A549 (cell line): ENCODE measurements at regions not wholly inside any gene's neighbourhood (a gene's known extent, or its start where the extent isn't known, plus 50 kb on each side); places are given as distances from the start of the nearest gene placed in this dataset.

Source experiments
- ATAC-seq, 2 experiments: fragments of 200-7000 bp in 1 of 2; fragments of >200 bp in 1 of 2; cut with Nextera tagmentation in 1 of 2; cut with Tn5 transposase in 1 of 2; 3 replicates each; pipeline versions ENCODE4 v1.8.0 to v1.9.1; 2018 to 2020; ENCODE audit warnings: mild to moderate bottlenecking in 1 of 2, moderate library complexity in 1 of 2
- CTCF ChIA-PET: fragments of 300-600 bp; sonication (Branson Sonifier 250); formaldehyde crosslinking; extraction: SDS; loops from one replicate; lab custom pipeline; 2021; ENCODE audit warnings: antibody characterized with exemption, inconsistent platforms; lab: Yijun Ruan, JAX
- POLR2A ChIA-PET: fragments of 350-600 bp; formaldehyde crosslinking; extraction: SDS; loops from one replicate; lab custom pipeline; 2021; ENCODE audit warnings: antibody characterized with exemption, inconsistent platforms; lab: Yijun Ruan, JAX
- DNase-seq, 2 experiments: peaks; one replicate each; pipeline versions ENCODE4 v3.0.0 to v3.0.0-alpha.2; 2011 to 2016; ENCODE audit warnings: low read depth in 1 of 2, low spot score in 1 of 2
- FAIRE-seq: peaks from 2 replicates; lab custom pipeline; 2011; peaks lifted over from hg19 to GRCh38; lab: Jason Lieb, UNC
- H3K27ac ChIP-seq, 2 experiments: fragments of >200 bp; sonication (Bioruptor Twin); formaldehyde crosslinking; 3 replicates each; pipeline ENCODE4 v1.5.1; 2016 to 2017
- H3K4me1 ChIP-seq: fragments of >200 bp; sonication (Bioruptor Twin); formaldehyde crosslinking; 3 replicates; pipeline ENCODE4 v1.6.1; 2016
- H3K4me2 ChIP-seq: fragments of >200 bp; sonication (Bioruptor Twin); formaldehyde crosslinking; 3 replicates; pipeline ENCODE4 v1.6.1; 2016
- H3K4me3 ChIP-seq: fragments of >200 bp; sonication (Bioruptor Twin); formaldehyde crosslinking; 3 replicates; pipeline ENCODE4 v1.5.1; 2016
- H3K9me3 ChIP-seq: fragments of >200 bp; sonication (Bioruptor Twin); formaldehyde crosslinking; 3 replicates; pipeline ENCODE4 v1.6.1; 2016
- CEBPB ChIP-seq, 2 experiments: fragments of >200 bp in 1 of 2; sonication (Bioruptor Twin) in 1 of 2; formaldehyde crosslinking in 1 of 2; IDR thresholded peaks; 2 replicates each; pipeline ENCODE4 v1.6.1; 2012 to 2016
- E2F6 ChIP-seq: IDR thresholded peaks from 2 replicates; pipeline ENCODE4 v1.6.1; 2012; ENCODE audit warnings: low read depth, borderline replicate concordance
- EHF ChIP-seq: fragments of 250-450 bp; sonication (Bioruptor Pico); IDR thresholded peaks from 2 replicates; pipeline ENCODE4 v1.5.0; 2020; ENCODE audit warnings: mild to moderate bottlenecking
- ELK1 ChIP-seq: fragments of 150-350 bp; IDR thresholded peaks from 2 replicates; pipeline ENCODE4 v1.6.1; 2014; ENCODE audit warnings: low read depth, mild to moderate bottlenecking, low read length
- EP300 ChIP-seq, 2 experiments: fragments of >200 bp; sonication (Bioruptor Twin); formaldehyde crosslinking; IDR thresholded peaks; 2 replicates in 1 of 2; 3 replicates in 1 of 2; pipeline ENCODE4 v1.6.1; 2016 to 2017
- ESRRA ChIP-seq: fragments of 150-350 bp; IDR thresholded peaks from 2 replicates; pipeline ENCODE4 v1.6.1; 2014; ENCODE audit warnings: mild to moderate bottlenecking, low read length, borderline replicate concordance
- FOSB ChIP-seq: fragments of 250-450 bp; sonication (Bioruptor Pico); IDR thresholded peaks from 2 replicates; pipeline ENCODE4 v1.5.0; 2020; ENCODE audit warnings: mild to moderate bottlenecking, moderate library complexity
- FOSL2 ChIP-seq, 2 experiments: fragments of 450-650 bp in 1 of 2; fragments of >200 bp in 1 of 2; sonication (Bioruptor Twin) in 1 of 2; formaldehyde crosslinking; IDR thresholded peaks; 2 replicates each; pipeline versions ENCODE4 v1.5.0 to v1.6.1; 2016 to 2020; ENCODE audit warnings: mild to moderate bottlenecking in 1 of 2, moderate library complexity in 1 of 2
- FOXS1 ChIP-seq: fragments of 250-450 bp; sonication (Bioruptor Pico); IDR thresholded peaks from 2 replicates; pipeline ENCODE4 v1.5.0; 2020; ENCODE audit warnings: mild to moderate bottlenecking, moderate library complexity
- HDAC2 ChIP-seq: fragments of 200-600 bp; sonication (generic); IDR thresholded peaks from 2 replicates; pipeline ENCODE4 v1.6.1; 2016
- HMGXB4 ChIP-seq: fragments of 250-450 bp; sonication (Bioruptor Pico); IDR thresholded peaks from 2 replicates; pipeline ENCODE4 v1.5.0; 2021; ENCODE audit warnings: mild to moderate bottlenecking, moderate library complexity, borderline replicate concordance
- HOXB13 ChIP-seq: fragments of 250-450 bp; sonication (Bioruptor Pico); IDR thresholded peaks from 2 replicates; pipeline ENCODE4 v1.5.0; 2020; ENCODE audit warnings: low read depth, mild to moderate bottlenecking, moderate library complexity
- HOXB5 ChIP-seq: fragments of 250-450 bp; sonication (Bioruptor Pico); IDR thresholded peaks from 2 replicates; pipeline ENCODE4 v1.5.0; 2020; ENCODE audit warnings: mild to moderate bottlenecking, moderate library complexity
- JUNB ChIP-seq: fragments of >200 bp; sonication (Bioruptor Twin); formaldehyde crosslinking; IDR thresholded peaks from 2 replicates; pipeline ENCODE4 v1.6.1; 2016
- MAX ChIP-seq: IDR thresholded peaks from 2 replicates; pipeline ENCODE4 v1.6.1; 2012
- MYC ChIP-seq: IDR thresholded peaks from 2 replicates; pipeline ENCODE4 v1.6.1; 2012; ENCODE audit warnings: mild to moderate bottlenecking, inconsistent platforms, low read length, improper control_type of control experiment, borderline replicate concordance
- NFE2L2 ChIP-seq: fragments of 150-350 bp; conservative IDR thresholded peaks from 2 replicates; pipeline ENCODE4 v1.6.1; 2014; ENCODE audit warnings: low read length
- PHF8 ChIP-seq: fragments of 200-600 bp; sonication (generic); IDR thresholded peaks from 2 replicates; pipeline ENCODE4 v1.6.1; 2016; ENCODE audit warnings: low read depth, mild to moderate bottlenecking, antibody characterized with exemption, moderate library complexity, borderline replicate concordance
- POLR2A ChIP-seq: IDR thresholded peaks from 2 replicates; pipeline ENCODE4 v1.6.1; 2012; ENCODE audit warnings: mild to moderate bottlenecking, low read length
- RARB ChIP-seq: fragments of 250-450 bp; sonication (Bioruptor Pico); IDR thresholded peaks from 2 replicates; pipeline ENCODE4 v1.8.0; 2021; ENCODE audit warnings: mild to moderate bottlenecking, moderate library complexity
- RCOR1 ChIP-seq: fragments of 150-350 bp; IDR thresholded peaks from 2 replicates; pipeline ENCODE4 v1.6.1; 2014; ENCODE audit warnings: antibody characterized with exemption, low read length, low read depth
- TFCP2L1 ChIP-seq: fragments of 250-450 bp; sonication (Bioruptor Pico); IDR thresholded peaks from 2 replicates; pipeline ENCODE4 v1.5.0; 2021; ENCODE audit warnings: mild to moderate bottlenecking
- ZFP36 ChIP-seq: fragments of 450-650 bp; IDR thresholded peaks from 2 replicates; pipeline ENCODE4 v1.6.1; 2014; ENCODE audit warnings: borderline replicate concordance; ENCODE audit not compliant: partially characterized antibody
- ZSCAN20 ChIP-seq: fragments of 250-450 bp; sonication (Bioruptor Pico); IDR thresholded peaks from 2 replicates; pipeline ENCODE4 v1.8.0; 2022; ENCODE audit warnings: mild to moderate bottlenecking, moderate library complexity
- WGBS: methylation state at CpG from one replicate; pipeline ENCODE4 v1.1.6; 2017; ENCODE audit errors: missing lambda C conversion rate; 5-methylcytosine and 5-hydroxymethylcytosine counted together

DNA sequence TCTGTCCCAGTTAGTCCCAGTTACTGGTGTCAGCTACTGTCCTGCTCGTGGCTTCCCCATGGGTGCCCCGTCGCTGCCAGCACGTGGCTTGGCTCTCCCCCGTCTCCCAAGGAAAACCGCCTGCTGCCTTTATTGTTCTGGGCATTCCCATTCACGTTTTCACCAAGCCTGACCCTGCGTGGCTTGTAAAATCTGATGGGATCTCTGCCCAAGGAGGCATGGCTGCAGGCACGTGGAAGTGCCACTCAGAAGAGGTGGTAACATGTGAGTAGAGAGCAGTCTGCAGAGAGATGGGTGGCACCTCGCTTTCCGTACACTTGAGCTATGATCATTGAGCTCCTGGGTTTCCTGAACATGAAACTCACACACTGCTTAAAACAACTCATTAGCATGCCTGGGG is 429.2 kb upstream of the KLF4 start:
- H3K4me2 ChIP-seq = no peak overlapping the region
- no peak for TF ChIP-seq MYC
- TF ChIP-seq FOSB = no peak
- no peak for TF ChIP-seq HOXB13 (CRISPR knock-in tag)
- TF ChIP-seq PHF8 = no peak
- TF ChIP-seq JUNB = no peak
- no peak for TF ChIP-seq HOXB5 (CRISPR knock-in tag)
- TF ChIP-seq RARB = no peak
- no peak for TF ChIP-seq NFE2L2
- no peak for TF ChIP-seq ESRRA
- no peak for TF ChIP-seq E2F6
- no peak for TF ChIP-seq EHF
- no peak for TF ChIP-seq HDAC2
- TF ChIP-seq, all 56 proteins: peak for 0
- 0 out of 3 replicates have a peak, but pooled peaks cover 2% of the 10 kb centered on the region for H3K9me3 ChIP-seq
- DNase-seq = no peak
- POLR2A ChIA-PET = no interaction called here
- no peak overlapping the region for H3K4me3 ChIP-seq
- FAIRE-seq = no peak
- ATAC-seq = no peak
- no peak overlapping the region for H3K27ac ChIP-seq
- 72% methylated on average over 10 of the region's 11 CpGs for WGBS
- no peaks in the 10 kb centered on the region for H3K4me1 ChIP-seq
- CTCF ChIA-PET = interaction anchor here (0.9 to 1.3 kb wide), 2 partner anchors 13 to 43 kb away, joined by 3 to 4 read pairs; no protein-coding TSS in a partner anchor

GRCh38 chr9:107914151-107914550 is 424.6 kb upstream of the KLF4 start:
- H3K4me1 ChIP-seq = no peaks in the 10 kb centered on the region
- no peak overlapping the region for H3K27ac ChIP-seq
- H3K4me2 ChIP-seq = no peak overlapping the region
- ChIA-PET POLR2A (no interaction called here), CTCF (no interaction called here)
- DNase-seq (no peak), ATAC-seq (no peak), FAIRE-seq (no peak)
- no peak overlapping the region for H3K4me3 ChIP-seq
- 11% methylated on average over 1 of the region's 1 CpG for WGBS
- H3K9me3 ChIP-seq = 0 out of 3 replicates have a peak, but pooled peaks cover 3% of the 10 kb centered on the region
- no peak for TF ChIP-seq PHF8
- TF ChIP-seq HMGXB4 (CRISPR knock-in tag) = no peak
- no peak for TF ChIP-seq ZSCAN20 (CRISPR knock-in tag)
- TF ChIP-seq POLR2A = no peak
- TF ChIP-seq ELK1 = no peak
- no peak for TF ChIP-seq FOSL2 (IDR thresholded peaks at IDR 0.05)
- no peak for TF ChIP-seq FOSL2 (CRISPR knock-in tag; IDR thresholded peaks at IDR 0.05)
- no peak for TF ChIP-seq ZFP36
- no peak for TF ChIP-seq HDAC2
- no peak for TF ChIP-seq MAX
- TF ChIP-seq FOXS1 = no peak
- no peak for TF ChIP-seq RCOR1
- TF ChIP-seq EP300 (IDR thresholded peaks at IDR 0.05) = no peak
- no peak for TF ChIP-seq CEBPB (IDR thresholded peaks at IDR 0.05)
- TF ChIP-seq TFCP2L1 (CRISPR knock-in tag) = no peak
